Activated CD4-positive, alpha-beta T cell treated with anti-CD3 and anti-CD28 coated beads for 4 hours (primary cell): ENCODE measurements at regions not wholly inside any gene's neighbourhood (a gene's known extent, or its start where the extent isn't known, plus 50 kb on each side); places are given as distances from the start of the nearest gene placed in this dataset.

ENCODE experiments used
- DNase-seq, 2 donors: peaks; one replicate each; pipeline ENCODE4 v3.0.0-alpha.2; 2020

DNA sequence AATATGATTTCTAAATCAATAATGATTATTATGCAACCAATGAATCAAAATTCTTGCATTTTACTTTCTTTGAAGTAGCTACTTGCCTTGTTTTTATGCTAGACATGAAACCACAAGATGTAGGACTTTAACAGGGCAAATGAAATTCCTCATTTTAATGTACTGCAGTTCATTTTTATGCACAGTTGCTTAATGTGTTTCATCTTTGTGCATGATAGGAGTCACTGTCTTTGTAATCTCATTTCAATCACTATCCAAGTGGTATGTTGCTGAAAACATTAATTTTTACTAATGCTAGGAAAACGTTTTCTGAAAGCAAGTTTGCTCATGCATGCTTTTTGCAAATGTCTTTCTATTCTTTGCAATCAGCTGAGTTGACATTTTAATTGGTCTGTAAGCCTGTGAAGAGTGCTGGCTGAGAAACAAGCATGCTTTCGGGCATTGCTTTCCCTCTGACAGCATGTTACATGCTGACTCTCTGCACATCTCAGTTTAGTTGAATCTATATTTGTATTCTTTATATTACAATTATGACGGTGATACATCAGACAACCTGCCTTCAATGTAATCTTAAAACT is 535.0 kb upstream of the CDH18 start:
- DNase-seq, result no peak

DNA sequence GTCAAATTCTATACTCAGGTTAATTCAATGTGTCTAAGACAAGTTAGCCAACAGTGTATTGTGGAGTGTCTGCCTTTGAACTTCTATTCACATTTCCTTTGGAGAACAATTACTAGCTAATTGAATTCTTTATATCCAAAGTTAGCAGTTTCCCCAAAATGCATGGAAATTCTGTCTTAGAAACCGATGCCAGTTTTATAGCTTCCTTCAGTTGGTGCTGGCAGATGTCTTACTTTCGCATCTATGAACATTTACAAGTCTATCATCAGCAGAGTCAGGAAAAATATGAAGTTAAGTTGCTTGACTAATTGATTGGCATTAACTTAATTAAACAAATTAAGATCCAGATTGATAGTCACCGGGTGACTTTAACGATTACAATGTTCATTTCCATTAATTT is 527.6 kb upstream of the CDH18 start:
- no peak for DNase-seq

DNA sequence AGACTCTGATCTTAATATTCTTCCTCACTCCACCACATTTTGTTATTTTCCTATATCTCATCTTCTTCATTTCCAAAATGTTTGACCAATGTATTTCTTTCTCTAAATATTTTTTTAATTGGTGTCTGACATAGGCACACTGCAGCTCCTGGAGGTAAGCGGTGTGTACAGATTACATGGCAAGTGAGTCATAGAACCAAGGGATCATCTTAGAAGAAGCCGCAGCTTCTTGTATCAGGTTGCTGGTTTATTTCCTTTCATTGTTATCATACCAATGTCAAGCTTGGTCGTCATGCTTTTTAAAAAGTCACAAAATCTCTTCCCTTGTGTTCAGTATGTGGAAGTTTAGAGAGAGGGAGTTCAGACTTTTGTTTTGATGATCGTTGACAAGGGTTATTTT is 526.1 kb upstream of the CDH18 start:
- no peak for DNase-seq

DNA sequence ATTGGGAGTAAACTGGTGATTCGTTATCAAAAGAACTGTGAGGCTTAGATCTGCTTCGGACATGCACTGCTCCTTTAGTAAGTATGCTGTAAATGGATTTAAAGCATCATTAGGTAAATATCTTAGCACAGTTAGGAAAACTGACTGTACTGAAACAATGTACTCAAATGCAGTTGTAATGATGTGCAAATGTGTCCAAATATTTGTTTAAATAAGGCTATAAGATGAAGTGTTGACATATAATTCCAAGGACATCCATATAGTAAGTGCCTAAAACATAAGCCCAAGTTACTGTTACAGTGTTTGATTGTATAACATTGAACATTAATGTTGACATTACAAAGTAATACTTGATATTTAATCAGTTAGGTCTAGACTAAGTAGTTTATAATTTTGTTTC is 512.5 kb upstream of the CDH18 start:
- no peak for DNase-seq

DNA sequence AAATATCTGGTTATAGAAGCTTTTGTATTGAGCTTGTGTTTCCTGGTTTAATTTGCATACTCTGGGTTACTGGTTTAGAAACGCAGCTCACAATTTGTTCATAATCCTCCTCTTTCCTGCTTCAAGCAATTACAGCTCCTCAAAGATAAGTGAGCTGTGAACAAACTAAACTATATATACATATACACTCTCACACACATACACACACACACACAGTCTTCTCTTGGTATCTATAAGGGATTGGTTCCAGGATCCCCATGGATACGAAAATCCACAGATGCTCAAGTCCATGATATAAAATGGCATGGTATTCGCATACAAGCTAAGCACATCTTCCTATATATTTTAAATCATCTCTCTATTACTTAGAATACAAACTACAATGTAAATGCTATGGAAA is 510.9 kb upstream of the CDH18 start:
- DNase-seq, result no peak

DNA sequence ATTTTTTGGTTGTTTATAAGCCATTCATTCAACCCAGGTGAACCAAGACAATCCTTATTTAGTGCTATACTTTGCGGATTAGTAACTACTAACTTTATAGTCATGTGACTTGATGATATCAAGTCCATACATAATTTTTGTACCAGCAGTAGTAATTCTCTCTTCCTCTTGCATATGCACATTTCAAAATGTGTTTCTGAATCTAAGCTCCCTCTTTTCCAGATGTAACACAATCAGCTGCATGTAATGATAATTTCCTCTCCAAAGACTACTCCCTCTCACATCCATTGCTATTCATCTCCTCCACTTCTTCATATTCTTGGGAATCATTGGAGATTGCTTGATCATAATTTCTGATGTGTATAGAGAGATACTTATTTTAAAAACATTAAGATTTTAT is 510.1 kb upstream of the CDH18 start:
- no peak for DNase-seq

DNA sequence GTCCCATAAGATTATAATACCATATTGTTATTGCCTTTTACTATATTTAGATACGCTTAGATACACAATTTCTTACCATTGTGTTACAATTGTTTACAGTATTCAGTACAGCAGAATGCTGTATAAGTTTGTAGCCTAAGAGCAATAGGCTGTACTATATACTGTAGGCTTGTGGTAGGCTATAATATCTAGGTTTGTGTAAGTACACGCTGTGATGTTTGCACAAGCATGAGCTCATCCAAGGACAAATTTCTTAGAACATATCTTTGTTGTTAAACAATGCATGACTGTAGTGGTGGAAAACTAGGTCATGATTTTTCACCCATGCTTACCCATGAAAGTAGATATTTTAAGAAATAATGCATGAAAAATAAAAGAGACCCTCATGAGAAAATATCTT is 509.4 kb upstream of the CDH18 start:
- no peak for DNase-seq

DNA sequence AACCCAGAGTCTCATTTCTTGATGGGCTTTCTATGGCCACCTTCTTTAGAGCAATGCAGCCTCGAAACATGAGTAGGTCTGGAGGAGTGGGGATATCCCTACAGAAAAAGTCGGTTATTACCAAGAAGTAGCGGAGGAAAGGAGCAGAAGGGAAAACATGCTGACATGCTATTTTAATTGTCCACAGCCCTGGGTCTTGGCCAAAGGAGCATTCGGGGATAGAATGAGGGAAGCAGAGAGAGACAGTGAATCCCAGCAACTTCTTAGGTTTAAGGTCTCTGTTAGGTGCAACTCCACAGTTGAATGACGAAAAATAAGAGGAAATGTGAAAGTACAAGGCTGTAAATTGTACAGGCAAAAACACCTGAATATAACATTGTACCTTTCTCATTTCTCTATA is 506.7 kb upstream of the CDH18 start:
- DNase-seq, result no peak

DNA sequence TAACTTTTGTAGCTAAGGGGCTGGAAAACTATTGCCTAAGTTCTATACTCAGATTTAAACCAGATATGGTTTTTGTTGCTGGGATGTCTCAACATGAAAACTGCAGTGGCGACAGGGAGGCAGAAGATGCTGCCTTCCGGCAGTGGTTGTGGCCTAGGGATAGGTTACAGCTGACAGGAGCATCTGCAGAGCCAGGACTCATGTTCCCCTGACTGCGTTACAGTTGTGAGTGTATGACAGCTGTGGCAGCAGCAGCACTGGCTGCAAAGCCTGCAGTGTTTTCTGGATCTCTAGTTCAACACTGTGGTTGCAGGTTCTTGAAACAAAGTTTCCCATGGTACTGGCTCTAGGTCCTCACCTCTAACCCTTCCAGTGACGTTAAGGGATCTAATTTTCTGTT is 498.8 kb upstream of the CDH18 start:
- DNase-seq, result no peak

DNA sequence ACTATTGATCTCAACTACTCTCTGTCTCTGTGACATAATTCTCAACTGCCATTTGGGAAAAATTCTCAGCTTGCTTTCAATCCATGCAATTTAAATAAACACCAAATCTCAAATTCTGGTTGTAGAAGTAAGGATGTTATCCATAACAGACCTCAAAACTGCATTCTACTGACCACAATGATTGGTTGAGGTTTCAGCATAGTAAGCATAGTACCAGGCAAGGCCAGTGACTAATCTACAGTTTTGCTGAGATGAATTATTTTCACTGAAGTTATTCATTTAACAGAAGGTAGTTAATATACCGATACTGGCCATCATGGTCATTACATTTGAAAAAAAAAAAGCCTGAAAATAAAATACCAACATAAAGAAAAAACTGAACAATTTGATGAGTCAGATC is 488.0 kb upstream of the CDH18 start:
- no peak for DNase-seq

DNA sequence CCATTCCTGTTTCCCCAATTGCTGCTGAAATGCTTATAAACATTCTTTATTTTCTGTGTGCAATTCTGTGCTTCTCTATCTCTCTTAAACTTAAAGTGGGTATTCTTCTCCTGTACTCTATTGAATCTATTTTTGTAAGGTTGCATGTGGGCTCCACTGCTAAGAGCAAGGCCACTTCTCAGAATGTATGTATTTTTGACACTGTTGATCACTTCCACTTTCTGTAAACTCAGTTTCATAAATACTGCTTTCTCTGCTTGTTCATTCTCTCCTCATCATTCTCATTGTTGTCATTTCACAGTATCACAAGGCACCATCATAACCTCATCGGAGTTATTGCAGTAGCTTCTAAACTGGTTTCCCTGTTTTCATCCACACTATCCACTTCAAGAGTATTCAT is 483.0 kb upstream of the CDH18 start:
- DNase-seq, result no peak

DNA sequence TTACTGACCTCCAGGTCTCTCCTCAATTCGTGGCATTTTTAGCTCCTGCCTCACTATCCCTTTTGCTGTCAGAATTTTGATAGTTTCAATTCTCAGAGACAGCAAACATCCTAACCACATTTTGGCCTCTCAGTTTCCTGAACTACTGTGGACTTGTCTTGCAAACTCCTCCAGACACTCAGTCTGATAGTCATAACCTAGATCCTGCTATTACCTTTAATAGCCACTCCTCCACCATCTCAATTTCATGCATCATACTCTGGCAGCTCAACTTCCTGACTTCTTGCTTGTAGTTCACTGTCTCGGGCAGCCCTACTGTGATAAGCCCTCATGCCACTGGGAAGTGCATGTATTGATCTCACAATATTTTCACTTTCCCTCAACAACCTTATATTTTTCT is 481.8 kb upstream of the CDH18 start:
- no peak for DNase-seq

DNA sequence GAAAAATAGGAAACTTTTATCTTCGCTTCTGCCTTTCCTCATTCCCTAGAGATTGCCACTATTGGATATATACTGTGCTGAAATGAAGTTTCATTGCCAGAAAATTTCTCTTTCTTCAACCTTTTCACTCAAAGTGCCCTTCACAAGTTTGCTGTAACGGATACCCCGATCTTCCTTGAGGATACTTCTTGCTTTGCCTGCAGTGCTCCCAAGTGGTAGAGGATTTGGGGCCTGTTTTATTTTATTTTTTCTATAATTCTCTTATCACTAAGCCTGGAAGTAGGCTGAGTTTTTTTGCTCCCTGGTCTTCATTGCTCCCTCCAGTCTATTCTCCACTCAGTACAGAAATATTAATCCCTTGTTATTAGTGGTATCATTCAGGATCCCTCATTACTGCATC is 481.4 kb upstream of the CDH18 start:
- DNase-seq, result no peak

DNA sequence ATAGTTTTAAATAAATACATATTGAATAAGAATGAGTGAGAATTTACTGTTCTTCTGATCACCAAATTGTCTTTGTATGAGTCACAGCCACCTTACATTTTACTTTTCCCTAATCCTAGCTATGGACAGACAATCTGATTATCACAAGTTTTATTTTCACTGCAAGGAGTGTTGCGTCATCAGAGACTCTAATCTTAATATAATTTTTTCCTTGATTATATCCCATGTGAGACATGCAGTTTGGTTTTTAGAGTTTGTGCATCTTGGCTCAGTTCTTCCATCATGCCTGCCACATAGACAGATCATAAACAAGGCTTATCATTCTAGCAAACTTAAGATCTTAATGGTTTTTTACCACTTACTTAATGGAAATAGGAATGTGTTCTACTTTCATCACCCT is 478.5 kb upstream of the CDH18 start:
- DNase-seq, result no peak

DNA sequence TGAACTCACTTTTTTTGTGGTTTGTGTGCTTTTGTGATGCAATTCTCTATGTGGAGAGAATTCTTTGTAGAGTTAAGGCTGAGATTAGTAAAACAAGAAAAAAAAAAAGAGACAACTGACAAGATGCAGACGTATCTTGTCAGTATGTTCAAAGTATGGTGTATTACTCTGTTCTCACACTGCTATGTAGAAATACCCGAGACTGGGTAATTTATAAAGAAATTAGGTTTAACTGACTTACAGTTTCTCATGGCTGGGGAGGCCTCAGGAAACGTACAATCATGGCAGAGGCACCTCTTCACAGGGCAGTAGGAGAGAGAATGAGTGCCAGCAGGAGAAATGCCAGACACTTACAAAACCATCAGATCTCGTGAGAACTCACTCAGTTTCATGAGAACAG is 475.2 kb upstream of the CDH18 start:
- no peak for DNase-seq

DNA sequence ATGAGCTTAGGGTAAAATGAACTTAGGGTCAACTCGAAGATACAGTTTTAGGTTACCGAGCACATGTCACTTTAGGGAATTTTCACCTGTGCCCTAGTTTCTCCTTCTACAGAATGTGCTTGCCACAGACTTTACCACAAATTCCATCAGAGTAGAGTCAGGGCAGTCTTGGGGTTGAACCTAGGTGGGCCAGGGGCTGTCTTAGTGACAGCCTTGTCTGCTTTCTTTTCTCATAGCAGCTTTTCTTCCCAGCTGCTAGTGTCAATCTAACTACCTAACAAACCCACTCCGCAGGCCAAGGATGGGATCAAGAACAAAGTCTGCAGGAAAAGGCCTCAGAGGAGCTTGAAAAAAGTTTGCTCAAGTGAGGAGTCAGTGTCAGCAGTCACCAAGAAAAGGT is 458.1 kb upstream of the CDH18 start:
- no peak for DNase-seq

DNA sequence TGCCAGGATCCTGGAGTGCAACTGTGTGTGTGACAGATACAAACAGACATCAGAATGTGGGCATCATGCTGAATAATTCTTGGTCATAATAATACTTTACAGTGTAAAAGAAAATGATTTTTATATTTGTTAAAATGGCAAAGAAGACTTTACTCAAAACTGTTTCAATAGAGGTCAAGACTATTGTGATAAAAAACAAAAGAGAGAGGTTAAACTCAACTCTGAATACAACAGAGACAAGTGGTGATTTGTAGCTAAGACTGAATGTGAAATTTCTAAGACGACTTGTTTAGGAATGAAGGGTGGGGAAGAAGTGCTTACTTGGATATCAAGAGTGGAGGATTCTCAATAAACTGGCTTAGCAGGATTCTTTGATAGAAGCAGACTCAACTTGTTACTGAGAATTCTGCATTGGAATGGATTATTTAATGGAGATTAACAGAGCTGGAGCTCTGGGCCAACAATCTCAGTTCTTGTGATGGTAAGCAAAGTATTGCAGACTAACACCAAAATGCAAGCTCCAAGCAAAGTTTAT is 457.4 kb upstream of the CDH18 start:
- no peak for DNase-seq

DNA sequence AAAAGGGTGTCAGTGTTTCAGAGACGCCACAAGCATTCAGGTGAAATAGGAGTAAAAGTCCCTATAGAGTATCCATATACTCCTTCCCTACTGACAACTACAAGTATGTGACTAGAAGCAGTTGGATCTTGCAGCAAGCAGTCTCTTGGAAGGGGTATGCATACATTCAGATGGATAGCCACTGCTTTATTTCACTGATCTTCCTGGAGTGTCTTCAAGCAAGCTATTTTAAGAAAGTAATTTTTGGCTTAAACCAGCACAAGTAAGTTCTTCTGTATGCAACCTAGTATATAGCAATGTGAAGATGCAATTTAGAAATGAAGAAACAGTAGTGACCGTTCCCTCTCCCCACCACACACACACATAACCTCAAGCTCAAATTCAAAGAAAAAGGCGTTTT is 446.8 kb upstream of the CDH18 start:
- no peak for DNase-seq

DNA sequence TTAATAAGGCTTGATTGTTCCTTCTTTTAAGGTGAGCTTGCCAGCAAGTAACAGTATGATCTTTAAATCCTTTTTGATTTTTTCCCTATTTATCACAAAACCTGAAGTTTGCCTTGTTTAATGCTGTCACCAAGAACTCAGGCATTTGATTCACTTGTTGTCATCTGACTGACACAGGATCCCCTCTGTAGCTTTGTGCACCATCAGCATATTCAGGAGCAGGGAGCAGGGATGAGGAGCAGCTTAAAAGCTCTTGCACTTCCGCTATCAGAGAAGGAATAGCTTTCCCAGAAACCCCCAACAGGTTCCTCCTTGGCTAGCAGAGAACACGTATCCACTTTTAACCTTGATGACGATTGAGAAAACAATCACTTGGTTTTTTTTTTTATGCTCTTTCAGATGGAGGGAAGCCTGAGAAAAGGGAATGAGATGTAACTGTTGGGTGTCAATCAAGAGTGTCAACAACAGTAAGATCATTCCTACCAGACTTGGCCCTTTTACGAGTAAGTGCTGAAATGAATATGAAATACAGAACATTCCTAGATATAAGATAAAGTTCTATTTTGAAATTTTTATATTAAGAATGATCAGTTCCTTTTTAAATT is 433.1 kb upstream of the CDH18 start:
- no peak for DNase-seq
